Hepatocyte (in vitro differentiated cells): ENCODE measurements at regions not wholly inside any gene's neighbourhood (a gene's known extent, or its start where the extent isn't known, plus 50 kb on each side); places are given as distances from the start of the nearest gene placed in this dataset.

Experiments used
- DNase-seq: peaks from one replicate; pipeline ENCODE4 v3.0.0-alpha.2; 2016; ENCODE audit warnings: low spot score
- H2AFZ ChIP-seq: fragments of 200-600 bp; sonication (generic); 2 replicates; pipeline ENCODE4 v1.6.0; 2016; ENCODE audit warnings: antibody characterized with exemption, mild to moderate bottlenecking
- H3K27ac ChIP-seq: fragments of 200-600 bp; sonication (generic); 2 replicates; pipeline ENCODE4 v1.5.1; 2016; ENCODE audit warnings: mild to moderate bottlenecking
- H3K27me3 ChIP-seq: fragments of 200-600 bp; sonication (generic); 2 replicates; pipeline ENCODE4 v1.6.1; 2016
- H3K36me3 ChIP-seq: fragments of 200-600 bp; sonication (generic); replicated peaks from 2 replicates; pipeline ENCODE4 v1.5.1; 2016; ENCODE audit warnings: low read depth; ENCODE audit not compliant: insufficient read depth
- H3K4me1 ChIP-seq: fragments of 200-600 bp; sonication (generic); 2 replicates; pipeline ENCODE4 v1.5.1; 2016; ENCODE audit warnings: mild to moderate bottlenecking, moderate library complexity; ENCODE audit not compliant: insufficient read depth
- H3K4me2 ChIP-seq: fragments of 200-600 bp; sonication (generic); 2 replicates; pipeline ENCODE4 v1.6.0; 2016
- H3K4me3 ChIP-seq: fragments of 200-600 bp; sonication (generic); 2 replicates; pipeline ENCODE4 v1.5.1; 2016; ENCODE audit warnings: mild to moderate bottlenecking
- H3K79me2 ChIP-seq: fragments of 200-600 bp; sonication (generic); 2 replicates; pipeline ENCODE4 v1.6.0; 2017; ENCODE audit warnings: mild to moderate bottlenecking
- H3K9me2 ChIP-seq: fragments of 200-600 bp; sonication (generic); replicated peaks from 2 replicates; pipeline ENCODE4 v1.6.0; 2017; ENCODE audit warnings: mild to moderate bottlenecking; ENCODE audit not compliant: insufficient read depth
- H3K9me3 ChIP-seq: fragments of 200-600 bp; sonication (generic); 2 replicates; pipeline ENCODE4 v1.5.1; 2016; ENCODE audit warnings: low read depth, mild to moderate bottlenecking
- H4K20me1 ChIP-seq: fragments of 200-600 bp; sonication (generic); 2 replicates; pipeline ENCODE4 v1.6.0; 2016; ENCODE audit warnings: mild to moderate bottlenecking; ENCODE audit not compliant: insufficient read depth, poor library complexity, severe bottlenecking
- EZH2 ChIP-seq: fragments of 200-600 bp; sonication (generic); IDR thresholded peaks from 2 replicates; pipeline ENCODE4 v1.6.1; 2016; ENCODE audit warnings: antibody characterized with exemption, mild to moderate bottlenecking, borderline replicate concordance
- EZH2phosphoT487 ChIP-seq: fragments of 200-600 bp; sonication (generic); IDR thresholded peaks from one replicate; pipeline ENCODE4 v1.6.1; 2018; ENCODE audit warnings: antibody characterized with exemption, mild to moderate bottlenecking, low read depth, moderate library complexity; ENCODE audit not compliant: unreplicated experiment, severe bottlenecking
- WGBS: methylation state at CpG from one replicate; pipeline ENCODE4 v1.1.6; 2016; ENCODE audit warnings: low lambda C conversion rate; ENCODE audit errors: missing lambda C conversion rate; 5-methylcytosine and 5-hydroxymethylcytosine counted together
- TF ChIP-seq, protein P1 (sequence below): fragments of 200-600 bp; sonication (generic); IDR thresholded peaks from 2 replicates; pipeline ENCODE4 v1.5.1; 2016; ENCODE audit warnings: antibody characterized with exemption, mild to moderate bottlenecking; ENCODE audit not compliant: poor library complexity

DNA sequence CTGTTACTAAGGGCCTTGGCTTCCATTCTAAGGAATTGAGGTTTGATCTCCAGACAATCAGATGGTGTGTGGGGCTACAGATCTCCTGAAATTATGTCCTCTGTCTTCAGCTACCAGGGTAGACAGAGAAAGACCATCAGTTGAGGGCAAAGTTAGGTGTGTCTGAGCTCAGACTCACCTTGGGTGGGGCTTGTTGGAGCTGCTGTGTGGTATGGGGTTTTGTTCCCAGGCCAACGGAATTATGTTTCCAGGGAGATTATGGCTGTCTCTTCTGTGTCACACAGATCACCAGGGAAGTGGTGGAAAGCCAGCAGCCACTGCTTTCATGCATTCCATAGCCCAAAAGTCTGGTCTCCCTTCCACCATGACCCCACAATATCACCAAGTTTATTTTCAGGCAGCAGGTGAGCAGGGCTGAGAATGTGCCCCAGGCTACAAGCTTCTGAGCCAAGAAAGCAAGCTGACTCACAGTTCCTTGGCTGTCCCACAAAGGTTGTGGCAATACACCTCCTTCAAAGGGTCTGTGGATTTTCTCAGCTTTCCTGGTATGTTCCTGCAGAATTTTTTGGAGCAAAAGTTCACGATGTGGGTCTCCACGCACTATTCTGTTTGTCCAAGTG lies 714.9 kb downstream of the LUZP2 start:
- DNase-seq: no peak
- Histone ChIP-seq H3K9me3 (no peaks in the 10 kb centered on the region), H4K20me1 (no peaks in the 10 kb centered on the region), H3K27me3 (no peaks in the 10 kb centered on the region), H3K4me1 (no peaks in the 10 kb centered on the region), H3K9me2 (no peaks in the 10 kb centered on the region), H3K27ac (no peak overlapping the region), H3K4me3 (no peak overlapping the region), H2AFZ (no peak overlapping the region), H3K36me3 (no peaks in the 10 kb centered on the region), H3K79me2 (no peaks in the 10 kb centered on the region), H3K4me2 (no peak overlapping the region)
- no peak for TF ChIP-seq EZH2
- TF ChIP-seq, protein P1, sequence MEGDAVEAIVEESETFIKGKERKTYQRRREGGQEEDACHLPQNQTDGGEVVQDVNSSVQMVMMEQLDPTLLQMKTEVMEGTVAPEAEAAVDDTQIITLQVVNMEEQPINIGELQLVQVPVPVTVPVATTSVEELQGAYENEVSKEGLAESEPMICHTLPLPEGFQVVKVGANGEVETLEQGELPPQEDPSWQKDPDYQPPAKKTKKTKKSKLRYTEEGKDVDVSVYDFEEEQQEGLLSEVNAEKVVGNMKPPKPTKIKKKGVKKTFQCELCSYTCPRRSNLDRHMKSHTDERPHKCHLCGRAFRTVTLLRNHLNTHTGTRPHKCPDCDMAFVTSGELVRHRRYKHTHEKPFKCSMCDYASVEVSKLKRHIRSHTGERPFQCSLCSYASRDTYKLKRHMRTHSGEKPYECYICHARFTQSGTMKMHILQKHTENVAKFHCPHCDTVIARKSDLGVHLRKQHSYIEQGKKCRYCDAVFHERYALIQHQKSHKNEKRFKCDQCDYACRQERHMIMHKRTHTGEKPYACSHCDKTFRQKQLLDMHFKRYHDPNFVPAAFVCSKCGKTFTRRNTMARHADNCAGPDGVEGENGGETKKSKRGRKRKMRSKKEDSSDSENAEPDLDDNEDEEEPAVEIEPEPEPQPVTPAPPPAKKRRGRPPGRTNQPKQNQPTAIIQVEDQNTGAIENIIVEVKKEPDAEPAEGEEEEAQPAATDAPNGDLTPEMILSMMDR: no peak
- no peak for TF ChIP-seq EZH2phosphoT487
- 83% methylated on average over 3 of the region's 3 CpGs for WGBS

DNA sequence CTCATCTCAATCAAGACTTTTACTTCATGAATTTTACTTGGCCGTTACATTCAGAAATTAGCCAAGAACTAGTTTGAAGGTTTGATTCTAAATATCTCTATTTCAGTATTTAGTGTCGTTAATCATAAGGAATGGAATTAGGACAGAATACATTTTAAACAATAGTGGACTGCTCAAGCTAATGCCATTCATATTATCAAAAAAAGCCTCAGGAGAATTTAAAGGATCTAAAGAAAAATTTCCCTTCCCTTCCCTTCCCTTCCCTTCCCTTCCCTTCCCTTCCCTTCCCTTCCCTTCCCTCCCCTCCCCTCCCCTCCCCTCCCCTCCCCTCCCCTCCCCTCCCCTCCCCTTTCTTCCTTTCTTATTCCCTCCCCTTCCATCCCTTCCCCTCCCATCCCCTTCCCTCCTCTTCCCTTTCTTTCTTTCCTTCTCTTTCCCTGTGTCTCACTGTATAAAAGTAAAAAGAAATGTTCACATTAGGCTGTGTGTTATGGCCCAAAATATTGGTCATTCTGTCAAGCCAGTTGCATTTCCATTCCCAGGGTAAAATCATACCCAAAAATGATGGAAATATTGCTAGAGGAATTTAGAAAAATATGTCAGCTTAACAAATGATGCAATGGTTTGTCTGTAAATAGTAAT lies 717.8 kb downstream of the LUZP2 start:
- no peak for DNase-seq
- H3K4me2 ChIP-seq: no peak overlapping the region
- TF ChIP-seq EZH2phosphoT487: no peak
- TF ChIP-seq, protein P1: no peak
- TF ChIP-seq EZH2: no peak
- H3K36me3 ChIP-seq: no peaks in the 10 kb centered on the region
- H3K27me3 ChIP-seq: no peaks in the 10 kb centered on the region
- H3K79me2 ChIP-seq: no peaks in the 10 kb centered on the region
- no peaks in the 10 kb centered on the region for H3K9me3 ChIP-seq
- no peaks in the 10 kb centered on the region for H3K9me2 ChIP-seq
- H4K20me1 ChIP-seq: no peaks in the 10 kb centered on the region
- H3K4me1 ChIP-seq: no peaks in the 10 kb centered on the region
- no peak overlapping the region for H2AFZ ChIP-seq
- no peak overlapping the region for H3K4me3 ChIP-seq
- 88% methylated on average over 2 of the region's 2 CpGs for WGBS
- no peak overlapping the region for H3K27ac ChIP-seq

DNA sequence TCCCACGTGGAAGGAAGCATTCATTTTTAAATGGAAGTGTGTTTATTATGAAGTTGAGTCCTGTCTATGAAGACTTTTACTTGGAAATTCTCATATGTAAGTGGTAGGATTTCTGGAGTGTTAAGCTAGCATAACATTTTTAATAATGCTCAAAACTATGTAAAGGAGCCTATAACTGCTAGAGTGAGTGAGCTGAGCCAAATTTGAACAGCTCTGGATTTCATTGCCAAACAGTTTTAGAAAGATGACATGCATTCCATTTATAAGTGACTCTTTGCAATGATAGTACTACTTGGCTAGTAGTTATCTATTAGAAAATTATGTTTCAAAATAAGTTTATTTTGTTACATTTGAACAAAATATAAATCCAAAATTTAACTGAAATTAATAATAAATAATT lies 721.2 kb downstream of the LUZP2 start:
- Histone ChIP-seq H4K20me1 (no peaks in the 10 kb centered on the region), H3K27me3 (no peaks in the 10 kb centered on the region), H3K4me2 (no peak overlapping the region), H3K27ac (no peak overlapping the region), H3K79me2 (no peaks in the 10 kb centered on the region), H3K4me3 (no peak overlapping the region), H3K9me3 (no peaks in the 10 kb centered on the region), H3K9me2 (no peaks in the 10 kb centered on the region), H2AFZ (no peak overlapping the region), H3K4me1 (no peaks in the 10 kb centered on the region), H3K36me3 (no peaks in the 10 kb centered on the region)
- no peak for TF ChIP-seq EZH2phosphoT487
- TF ChIP-seq EZH2: no peak
- DNase-seq: no peak
- 70% methylated on average over 1 of the region's 1 CpG for WGBS

DNA sequence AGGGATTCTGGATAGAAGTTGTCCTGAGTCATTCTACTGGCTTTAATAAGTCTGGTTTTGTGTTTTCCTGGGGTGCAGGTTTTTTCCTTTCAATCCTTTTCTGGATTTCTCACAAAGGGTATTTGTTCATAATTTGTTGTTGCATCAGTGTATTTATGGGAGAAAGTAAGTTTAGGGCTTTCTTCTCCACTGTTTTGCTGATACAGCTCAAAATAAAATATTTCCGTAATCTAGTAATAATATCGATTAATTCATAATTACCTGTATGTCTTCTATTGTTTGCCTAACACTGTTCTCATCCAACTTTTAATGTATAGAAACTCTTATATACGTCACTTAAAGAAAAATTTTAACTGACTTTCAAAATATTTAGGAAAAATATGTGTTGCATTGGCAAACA lies 728.2 kb downstream of the LUZP2 start:
- Histone ChIP-seq H3K4me2 (no peak overlapping the region), H3K79me2 (no peaks in the 10 kb centered on the region), H3K27ac (no peak overlapping the region), H3K4me1 (no peaks in the 10 kb centered on the region), H3K4me3 (no peak overlapping the region), H3K9me3 (no peaks in the 10 kb centered on the region), H2AFZ (no peak overlapping the region), H3K27me3 (no peaks in the 10 kb centered on the region), H3K9me2 (no peaks in the 10 kb centered on the region), H3K36me3 (no peaks in the 10 kb centered on the region), H4K20me1 (no peaks in the 10 kb centered on the region)
- TF ChIP-seq EZH2phosphoT487 (no peak), EZH2 (no peak)
- TF ChIP-seq, protein P1: no peak
- DNase-seq: no peak
- WGBS: 63% methylated on average over 3 of the region's 3 CpGs
